Lower leg skin (tissue), 4 donors: ENCODE measurements at regions not wholly inside any gene's neighbourhood (a gene's known extent, or its start where the extent isn't known, plus 50 kb on each side); places are given as distances from the start of the nearest gene placed in this dataset.

Source experiments
- DNase-seq, 2 donors: peaks; one replicate each; pipeline ENCODE4 v3.0.0-alpha.2; 2019; ENCODE audit warnings: low spot score in 2 of 2
- H3K4me3 ChIP-seq: fragments of 200-600 bp; sonication (generic); 2 replicates; pipeline ENCODE4 v1.5.1; 2017; ENCODE audit warnings: mild to moderate bottlenecking, low read depth; ENCODE audit not compliant: poor library complexity, severe bottlenecking
- CTCF ChIP-seq, 3 donors: fragments of 450-650 bp; IDR thresholded peaks; one replicate each; pipeline ENCODE4 v1.5.1; 2016; ENCODE audit warnings: antibody characterized with exemption in 3 of 3, mild to moderate bottlenecking in 3 of 3, moderate library complexity in 2 of 3
- POLR2A ChIP-seq, 2 donors: fragments of 450-650 bp; IDR thresholded peaks; one replicate each; pipeline ENCODE4 v1.6.1; 2016 to 2017; ENCODE audit warnings: antibody characterized with exemption in 2 of 2, mild to moderate bottlenecking in 1 of 2, moderate library complexity in 1 of 2
- WGBS, 2 donors: methylation state at CpG; one replicate each; pipeline ENCODE4 v1.1.5; 2018; 5-methylcytosine and 5-hydroxymethylcytosine counted together
- intact Hi-C: fragments of 100-400 bp; cut with DNase I; formaldehyde crosslinking; loops from one replicate; pipeline ENCODE4 v1.15.0; 2023; ENCODE audit warnings: low total_unique reads

- H3K4me3 ChIP-seq, result no peak overlapping the region
- intact Hi-C loops, result no loop called here
- WGBS, 2 donors, result 53 to 71% methylated on average over 1 of the region's 1 CpG
- DNase-seq, result no peak
- TF ChIP-seq CTCF (IDR thresholded peaks at IDR 0.05) (no peak), POLR2A (IDR thresholded peaks at IDR 0.05) (no peak)
Measured at GRCh38 chr2:58878778-58879177, 637.7 kb upstream of the FANCL start.

DNA sequence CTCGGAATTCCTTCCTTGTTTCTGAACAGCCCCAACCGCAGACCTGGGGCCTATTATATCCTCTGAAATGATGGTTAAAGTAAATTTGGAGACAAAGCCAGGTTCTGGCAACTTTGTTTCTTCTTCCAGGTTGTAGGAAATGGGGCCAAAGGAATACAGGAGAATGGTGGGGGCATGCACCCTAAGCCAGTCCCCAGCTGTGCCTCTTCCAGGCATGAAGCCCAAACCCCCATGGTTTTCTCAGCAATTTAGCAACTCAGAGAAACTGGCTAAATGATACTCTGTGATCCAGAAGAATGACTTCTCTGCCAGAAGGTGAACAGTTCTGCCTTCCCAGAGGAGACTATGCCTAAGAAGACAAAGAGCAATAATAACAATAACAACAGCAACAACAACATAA is 635.0 kb upstream of the FANCL start:
- H3K4me3 ChIP-seq, result no peak overlapping the region
- no peak for TF ChIP-seq CTCF (IDR thresholded peaks at IDR 0.05)
- TF ChIP-seq POLR2A (IDR thresholded peaks at IDR 0.05), result no peak
- 83 to 86% methylated on average over 2 of the region's 2 CpGs for WGBS, 2 donors

DNA sequence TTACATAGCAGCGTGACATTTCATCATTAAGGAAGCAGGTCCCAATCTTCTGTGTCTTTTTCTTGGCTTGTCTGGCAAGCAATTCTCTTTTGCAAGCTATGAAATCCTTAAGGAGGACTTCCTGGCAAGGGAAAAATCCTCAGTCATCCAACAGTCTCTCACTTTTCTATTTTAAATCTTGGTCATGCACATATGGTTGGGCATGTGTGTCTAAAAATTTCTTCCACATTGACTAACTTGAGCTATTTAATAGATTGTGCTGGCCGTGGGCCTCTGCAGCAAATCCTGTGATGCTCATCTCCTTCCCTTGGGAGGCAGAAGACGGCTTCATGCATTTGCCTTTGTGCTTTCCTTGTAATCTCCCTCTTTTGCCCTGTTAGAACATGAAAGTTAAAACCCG is 634.3 kb upstream of the FANCL start:
- no peak for DNase-seq
- WGBS, 2 donors, result 50 to 57% methylated on average over 4 of the region's 4 CpGs
- TF ChIP-seq POLR2A (IDR thresholded peaks at IDR 0.05) (no peak), CTCF (IDR thresholded peaks at IDR 0.05) (no peak)
- no peak overlapping the region for H3K4me3 ChIP-seq
- intact Hi-C loops, result no loop called here

More for the DNA sequence above, 635.0 kb upstream of the FANCL start:
- no peak for DNase-seq
- intact Hi-C loops, result no loop called here

- intact Hi-C loops, result no loop called here
- TF ChIP-seq CTCF (IDR thresholded peaks at IDR 0.05) (no peak), POLR2A (IDR thresholded peaks at IDR 0.05) (no peak)
- 91 to 96% methylated on average over 4 of the region's 4 CpGs for WGBS, 2 donors
Measured at GRCh38 chr2:58871469-58872142, 630.5 kb upstream of the FANCL start.

GRCh38 chr2:58870704-58871103 is 629.6 kb upstream of the FANCL start:
- intact Hi-C loops, result no loop called here
- no peak overlapping the region for H3K4me3 ChIP-seq
- TF ChIP-seq CTCF (IDR thresholded peaks at IDR 0.05), result no peak
- no peak for TF ChIP-seq POLR2A (IDR thresholded peaks at IDR 0.05)
- 68 to 73% methylated on average over 2 of the region's 2 CpGs for WGBS, 2 donors
- DNase-seq, result no peak

More at GRCh38 chr2:58871469-58872142, 630.5 kb upstream of the FANCL start:
- H3K4me3 ChIP-seq, result no peak overlapping the region
- no peak for DNase-seq

DNA sequence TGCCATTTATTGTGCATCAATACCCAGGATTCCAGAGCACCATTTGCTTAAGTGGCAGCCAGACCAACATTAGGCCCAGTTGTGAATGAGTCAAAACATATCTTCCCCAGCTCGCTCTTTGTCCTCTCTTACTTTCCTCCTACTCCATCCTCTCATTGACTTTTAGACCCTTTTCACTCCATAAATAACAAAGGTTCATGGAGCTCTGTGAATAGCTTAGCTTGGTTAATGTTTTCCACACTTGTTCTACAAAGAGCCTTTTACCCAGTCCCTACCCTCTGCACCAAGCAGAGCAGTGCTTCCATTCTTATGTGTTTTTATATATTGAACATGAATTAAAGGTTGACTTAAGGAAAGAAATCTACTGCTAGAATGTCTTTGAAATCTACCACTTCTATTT is 625.8 kb upstream of the FANCL start:
- no peak for TF ChIP-seq POLR2A (IDR thresholded peaks at IDR 0.05)
- TF ChIP-seq CTCF (IDR thresholded peaks at IDR 0.05), result no peak
- no peak overlapping the region for H3K4me3 ChIP-seq
- DNase-seq, result no peak
- intact Hi-C loops, result no loop called here
- 91 to 100% methylated on average over 1 of the region's 1 CpG for WGBS, 2 donors
